IPS-15b (cell line): ENCODE measurements at regions not wholly inside any gene's neighbourhood (a gene's known extent, or its start where the extent isn't known, plus 50 kb on each side); places are given as distances from the start of the nearest gene placed in this dataset.
A peak's percentile ranks its signal among the peaks of the same experiment; 100 is the strongest.

Experiments
- H3K27me3 ChIP-seq: one replicate; pipeline ENCODE4 v1.6.1; 2013; ENCODE audit warnings: low read length; ENCODE audit not compliant: control insufficient read depth, insufficient read depth
- H3K36me3 ChIP-seq: one replicate; pipeline ENCODE4 v1.6.1; 2013; ENCODE audit warnings: low read length; ENCODE audit not compliant: control insufficient read depth, insufficient read depth
- H3K4me1 ChIP-seq: one replicate; pipeline ENCODE4 v1.6.1; 2013; ENCODE audit warnings: mild to moderate bottlenecking, low read length; ENCODE audit not compliant: control insufficient read depth, insufficient read depth
- H3K4me3 ChIP-seq: one replicate; pipeline ENCODE4 v1.5.1; 2013; ENCODE audit warnings: low read depth, low read length
- H3K9ac ChIP-seq: one replicate; pipeline ENCODE4 v1.6.1; 2013; ENCODE audit warnings: low read depth, mild to moderate bottlenecking, low read length
- H3K9me3 ChIP-seq: one replicate; pipeline ENCODE4 v1.6.1; 2013; ENCODE audit warnings: mild to moderate bottlenecking, low read length; ENCODE audit not compliant: control insufficient read depth, insufficient read depth

DNA sequence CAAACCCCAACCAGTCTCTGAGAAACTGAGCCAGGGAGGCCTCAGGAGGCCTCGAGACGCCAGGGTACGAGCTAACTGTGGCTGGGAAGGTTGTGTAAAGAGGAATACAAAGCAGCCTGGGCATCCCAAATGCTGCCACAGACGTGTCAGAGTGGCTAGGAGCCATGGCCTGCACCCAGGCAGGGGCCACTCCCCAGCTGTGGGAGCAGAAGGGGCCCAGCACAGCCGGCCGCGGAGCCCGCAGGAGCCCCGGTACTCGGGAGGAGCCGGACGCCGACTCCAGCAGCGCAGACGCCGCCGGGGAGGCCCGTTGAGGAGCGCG, 349.8 kb upstream of the B3GAT1 start:
- H3K4me1 ChIP-seq = no peaks in the 10 kb centered on the region
- no peaks in the 10 kb centered on the region for H3K36me3 ChIP-seq
- H3K27me3 ChIP-seq = no peaks in the 10 kb centered on the region
- no peaks in the 10 kb centered on the region for H3K9me3 ChIP-seq
- H3K4me3 ChIP-seq = peak overlapping the region; percentile 6
- H3K9ac ChIP-seq = peak overlapping the region; percentile 4

DNA sequence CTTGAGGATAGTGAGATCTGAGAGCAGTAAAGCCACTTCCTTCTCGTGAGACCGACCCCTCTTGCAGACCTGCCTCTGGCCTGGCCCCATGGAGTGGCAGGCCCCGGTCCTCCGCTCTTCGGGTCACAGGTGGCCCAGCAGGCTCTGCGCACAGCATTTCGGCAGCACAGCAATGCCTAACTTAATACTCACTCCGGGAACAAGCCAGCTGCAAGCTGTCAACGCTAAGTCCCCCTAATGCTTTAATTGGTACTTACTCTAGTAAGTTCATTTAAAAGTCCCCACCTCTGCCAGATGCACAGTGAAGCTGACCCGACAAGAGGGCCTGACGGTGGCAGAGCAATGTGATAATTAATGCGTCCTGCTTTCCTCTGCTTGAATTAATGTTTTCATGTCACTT, 349.3 kb upstream of the B3GAT1 start:
- Histone ChIP-seq H3K9me3 (no peaks in the 10 kb centered on the region), H3K9ac (no peak overlapping the region), H3K4me3 (peak overlapping the region; percentile 6), H3K4me1 (no peaks in the 10 kb centered on the region), H3K27me3 (no peaks in the 10 kb centered on the region), H3K36me3 (no peaks in the 10 kb centered on the region)

DNA sequence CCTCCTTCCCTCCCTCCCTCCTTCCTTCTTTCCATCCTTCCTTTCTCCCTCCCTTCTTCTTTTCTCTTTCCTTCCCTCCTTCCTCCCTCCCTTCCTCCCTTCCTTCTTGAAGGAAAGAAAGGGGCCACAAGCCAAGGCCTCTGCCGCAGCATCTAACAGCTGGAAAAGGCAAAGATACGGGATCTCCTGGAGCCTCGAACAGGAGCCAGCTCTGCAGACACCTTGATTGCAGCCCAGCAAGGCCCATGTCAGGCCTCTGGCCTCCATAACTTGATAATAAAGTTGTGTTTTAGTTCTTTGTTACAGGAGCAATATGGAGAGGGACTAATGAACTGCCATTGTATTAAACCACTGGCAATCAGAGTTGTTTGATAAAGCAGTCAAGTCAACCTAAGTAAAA, 348.9 kb upstream of the B3GAT1 start:
- H3K27me3 ChIP-seq = no peaks in the 10 kb centered on the region
- no peaks in the 10 kb centered on the region for H3K9me3 ChIP-seq
- H3K4me3 ChIP-seq = no peak overlapping the region
- no peaks in the 10 kb centered on the region for H3K36me3 ChIP-seq
- H3K4me1 ChIP-seq = no peaks in the 10 kb centered on the region
- no peak overlapping the region for H3K9ac ChIP-seq

DNA sequence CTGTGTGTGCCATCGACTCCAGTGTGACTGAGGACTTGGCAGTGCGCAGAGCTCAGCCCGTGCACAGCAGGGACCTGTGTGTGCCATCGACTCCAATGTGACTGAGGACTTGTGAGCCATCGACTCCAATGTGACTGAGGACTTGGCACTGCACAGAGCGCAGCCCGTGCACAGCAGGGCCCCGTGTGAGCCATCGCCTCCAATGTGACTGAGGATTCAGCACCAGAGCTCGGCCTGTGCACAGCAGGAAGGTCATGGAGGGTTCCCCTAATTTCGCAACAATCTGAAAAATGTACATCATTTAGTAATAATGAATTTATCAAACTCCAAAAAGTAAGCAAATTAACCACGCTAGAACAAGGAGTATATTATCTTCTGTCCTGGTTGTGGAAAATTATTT, 348.3 kb upstream of the B3GAT1 start:
- Histone ChIP-seq H3K4me3 (no peak overlapping the region), H3K9me3 (no peaks in the 10 kb centered on the region), H3K9ac (no peak overlapping the region), H3K36me3 (no peaks in the 10 kb centered on the region), H3K27me3 (no peaks in the 10 kb centered on the region), H3K4me1 (no peaks in the 10 kb centered on the region)

DNA sequence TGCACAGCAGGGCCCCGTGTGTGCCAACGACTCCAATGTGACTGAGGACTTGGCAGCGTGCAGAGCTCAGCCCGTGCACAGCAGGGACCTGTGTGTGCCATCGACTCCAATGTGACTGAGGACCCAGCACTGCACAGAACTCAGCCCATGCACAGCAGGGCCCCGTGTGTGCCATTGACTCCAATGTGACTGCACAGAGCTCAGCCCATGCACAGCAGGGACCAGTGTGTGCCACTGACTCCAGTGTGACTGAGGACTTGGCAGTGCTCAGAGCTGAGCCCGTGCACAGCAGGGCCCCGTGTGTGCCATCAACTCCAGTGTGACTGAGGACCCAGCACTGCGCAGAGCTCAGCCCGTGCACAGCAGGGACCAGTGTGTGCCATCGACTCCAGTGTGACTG, 347.8 kb upstream of the B3GAT1 start:
- no peak overlapping the region for H3K9ac ChIP-seq
- H3K36me3 ChIP-seq = no peaks in the 10 kb centered on the region

DNA sequence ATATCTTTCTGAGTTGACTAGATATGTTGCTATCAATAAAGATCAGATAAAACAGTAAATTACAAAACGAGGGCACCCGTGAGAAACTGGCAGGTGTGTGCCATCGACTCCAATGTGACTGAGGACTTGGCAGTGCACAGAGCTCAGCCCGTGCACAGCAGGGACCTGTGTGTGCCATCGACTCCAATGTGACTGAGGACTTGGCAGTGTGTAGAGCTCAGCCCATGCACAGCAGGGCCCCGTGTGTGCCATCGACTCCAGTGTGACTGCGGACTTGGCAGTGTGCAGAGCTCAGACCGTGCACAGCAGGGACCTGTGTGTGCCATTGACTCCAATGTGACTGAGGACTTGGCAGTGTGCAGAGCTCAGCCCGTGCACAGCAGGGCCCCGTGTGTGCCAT, 347.2 kb upstream of the B3GAT1 start:
- Histone ChIP-seq H3K4me3 (no peak overlapping the region), H3K27me3 (no peaks in the 10 kb centered on the region), H3K9ac (no peak overlapping the region), H3K9me3 (no peaks in the 10 kb centered on the region), H3K4me1 (no peaks in the 10 kb centered on the region), H3K36me3 (no peaks in the 10 kb centered on the region)

More for the DNA sequence above, 347.8 kb upstream of the B3GAT1 start:
- H3K4me3 ChIP-seq = no peak overlapping the region
- H3K4me1 ChIP-seq = no peaks in the 10 kb centered on the region
- H3K27me3 ChIP-seq = no peaks in the 10 kb centered on the region
- H3K9me3 ChIP-seq = no peaks in the 10 kb centered on the region

DNA sequence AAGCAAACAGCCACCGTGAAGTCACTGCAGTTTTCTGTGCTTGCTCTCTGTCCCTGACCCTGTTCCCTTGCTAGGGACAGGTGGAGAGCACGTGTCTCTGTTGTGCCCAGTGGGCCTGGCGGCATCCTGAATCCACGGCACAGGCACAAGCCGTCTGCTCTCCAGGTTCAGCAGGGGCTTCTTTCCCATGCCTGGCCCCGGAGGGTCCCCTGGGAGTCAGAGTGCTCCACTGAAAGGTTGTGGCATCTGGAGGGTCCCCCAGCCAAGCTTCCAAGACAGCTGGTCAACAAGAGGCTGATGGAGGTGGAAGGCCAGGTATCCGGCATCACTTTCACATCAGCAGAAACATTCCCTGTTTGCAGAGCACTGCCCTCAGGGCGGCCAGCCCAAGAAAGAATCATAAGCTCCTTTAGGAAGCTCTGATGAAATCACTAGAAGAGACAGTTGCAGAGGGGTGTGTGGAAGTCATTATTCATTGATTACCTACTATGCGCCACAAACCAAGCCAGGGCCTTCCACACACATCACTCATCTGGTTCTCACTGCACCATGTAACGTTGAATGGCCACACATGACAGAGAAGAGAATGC, 346.4 kb upstream of the B3GAT1 start:
- Histone ChIP-seq H3K4me1 (no peaks in the 10 kb centered on the region), H3K9me3 (no peaks in the 10 kb centered on the region), H3K36me3 (no peaks in the 10 kb centered on the region), H3K4me3 (no peak overlapping the region), H3K9ac (no peak overlapping the region), H3K27me3 (no peaks in the 10 kb centered on the region)

DNA sequence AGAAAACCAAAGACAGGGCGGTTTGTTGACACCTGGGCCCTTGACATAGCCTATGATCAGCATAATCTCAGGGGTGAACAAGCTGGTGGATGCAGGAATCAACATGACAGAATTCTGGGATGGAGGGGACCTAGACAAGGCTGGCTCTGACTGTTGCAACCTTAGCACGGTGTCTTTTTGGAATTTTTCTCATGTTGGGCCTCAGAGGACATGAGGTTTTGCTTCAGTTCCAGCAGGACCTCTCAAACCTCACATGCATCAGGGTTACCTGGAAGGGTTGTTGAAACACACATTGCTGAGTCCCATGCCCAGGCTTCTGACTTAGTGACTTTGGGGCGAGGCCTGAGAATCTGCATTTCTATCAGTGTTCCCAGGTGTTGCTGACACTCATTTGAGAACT, 345.6 kb upstream of the B3GAT1 start:
- Histone ChIP-seq H3K9ac (no peak overlapping the region), H3K27me3 (no peaks in the 10 kb centered on the region), H3K4me1 (no peaks in the 10 kb centered on the region), H3K36me3 (no peaks in the 10 kb centered on the region), H3K4me3 (no peak overlapping the region), H3K9me3 (no peaks in the 10 kb centered on the region)

DNA sequence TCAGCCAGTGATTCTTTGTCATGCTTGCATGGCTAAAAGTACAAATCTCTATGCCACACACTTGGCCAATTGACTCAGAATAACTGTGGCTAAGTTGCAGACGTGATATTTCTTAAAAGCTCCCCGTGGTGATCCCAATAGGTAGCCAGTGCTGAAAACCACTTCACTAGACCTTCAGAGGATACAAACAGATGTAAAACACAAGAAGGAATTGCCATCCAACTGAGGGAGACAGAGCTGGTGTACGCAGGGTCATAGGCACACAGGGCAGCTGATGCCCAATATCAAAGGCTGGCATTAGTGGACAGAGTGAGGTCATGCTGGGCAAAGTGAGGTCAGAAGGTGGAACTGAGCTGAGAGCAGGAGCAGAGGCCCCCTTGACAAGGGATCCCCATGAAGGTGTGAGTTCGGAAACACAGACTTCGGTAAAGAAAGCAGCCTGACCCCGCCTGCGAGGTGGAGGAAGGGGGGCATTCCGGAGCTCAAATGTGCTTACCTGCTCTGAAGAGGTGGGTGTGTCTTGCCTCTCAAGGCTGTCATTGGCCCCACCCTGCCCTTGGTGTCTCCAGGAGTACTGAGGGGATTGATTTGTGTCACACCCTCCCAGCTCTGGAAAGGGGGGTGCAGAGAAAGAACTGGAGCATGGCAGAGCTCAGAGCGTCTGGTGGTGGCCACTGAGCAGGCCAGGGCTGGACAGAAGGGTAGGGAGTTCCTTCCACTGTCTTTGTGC, 344.9 kb upstream of the B3GAT1 start:
- no peaks in the 10 kb centered on the region for H3K27me3 ChIP-seq
- H3K9me3 ChIP-seq = no peaks in the 10 kb centered on the region

DNA sequence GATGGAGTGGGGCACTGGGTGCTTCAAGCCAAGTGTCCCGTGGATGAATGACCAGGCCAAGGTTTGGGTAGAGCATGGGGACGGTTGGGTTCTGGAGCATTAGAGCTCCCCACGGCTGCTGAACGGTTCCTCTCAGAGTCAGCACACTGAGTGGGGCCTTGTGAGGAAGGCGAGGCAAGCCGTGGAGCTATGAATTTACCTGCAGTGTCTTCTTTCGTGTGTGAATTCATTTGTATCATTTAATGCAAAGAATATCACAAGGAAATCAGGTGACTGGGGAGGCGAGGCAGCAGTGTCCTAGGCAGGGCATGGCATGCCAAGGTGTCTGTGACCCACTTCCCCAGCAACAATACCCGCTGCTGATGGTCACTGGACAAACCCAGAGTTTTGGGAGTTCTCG, 343.5 kb upstream of the B3GAT1 start:
- Histone ChIP-seq H3K36me3 (no peaks in the 10 kb centered on the region), H3K4me3 (no peak overlapping the region), H3K9me3 (no peaks in the 10 kb centered on the region), H3K4me1 (no peaks in the 10 kb centered on the region), H3K9ac (no peak overlapping the region), H3K27me3 (no peaks in the 10 kb centered on the region)

More for the DNA sequence above, 344.9 kb upstream of the B3GAT1 start:
- H3K36me3 ChIP-seq = no peaks in the 10 kb centered on the region
- no peak overlapping the region for H3K9ac ChIP-seq
- H3K4me1 ChIP-seq = no peaks in the 10 kb centered on the region
- H3K4me3 ChIP-seq = no peak overlapping the region

DNA sequence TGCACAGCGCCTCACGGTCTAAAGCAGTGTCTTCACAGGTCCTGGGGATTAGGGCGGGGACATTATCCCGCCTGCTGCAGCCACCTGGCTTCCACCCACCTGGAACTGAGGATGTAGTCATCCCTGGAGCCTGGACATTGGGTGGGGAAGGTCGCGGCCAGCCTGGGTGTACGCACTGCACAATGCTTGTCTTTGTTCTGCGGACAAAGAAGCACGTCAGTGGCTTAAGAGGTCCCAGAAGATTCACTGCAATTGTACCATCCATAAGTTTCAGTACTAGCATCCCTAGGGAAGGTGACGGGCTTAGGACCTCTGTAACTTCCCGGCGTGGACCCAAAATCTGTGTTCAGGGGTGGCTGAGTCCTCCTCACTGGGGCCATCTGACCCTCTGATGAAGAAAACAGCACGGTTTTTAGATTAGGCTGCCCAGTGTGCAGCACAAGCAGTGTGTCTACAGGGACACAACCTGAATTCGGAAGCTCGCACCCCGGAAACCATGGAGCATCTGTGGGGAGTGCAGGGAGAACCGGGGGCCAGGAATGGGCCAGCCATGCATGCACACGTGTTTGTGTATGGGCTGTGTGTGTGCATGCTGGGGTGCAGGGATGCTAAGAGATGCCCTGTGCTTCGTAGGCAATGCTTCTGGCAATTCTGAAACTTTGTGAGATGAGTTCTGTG, 342.6 kb upstream of the B3GAT1 start:
- H3K9ac ChIP-seq = no peak overlapping the region
- no peaks in the 10 kb centered on the region for H3K27me3 ChIP-seq
- no peaks in the 10 kb centered on the region for H3K36me3 ChIP-seq
- H3K9me3 ChIP-seq = no peaks in the 10 kb centered on the region
- H3K4me3 ChIP-seq = no peak overlapping the region
- H3K4me1 ChIP-seq = no peaks in the 10 kb centered on the region
